ENCODE measurements at regions not wholly inside any gene's neighbourhood (a gene's known extent, or its start where the extent isn't known, plus 50 kb on each side); places are given as distances from the start of the nearest gene placed in this dataset.

DNA sequence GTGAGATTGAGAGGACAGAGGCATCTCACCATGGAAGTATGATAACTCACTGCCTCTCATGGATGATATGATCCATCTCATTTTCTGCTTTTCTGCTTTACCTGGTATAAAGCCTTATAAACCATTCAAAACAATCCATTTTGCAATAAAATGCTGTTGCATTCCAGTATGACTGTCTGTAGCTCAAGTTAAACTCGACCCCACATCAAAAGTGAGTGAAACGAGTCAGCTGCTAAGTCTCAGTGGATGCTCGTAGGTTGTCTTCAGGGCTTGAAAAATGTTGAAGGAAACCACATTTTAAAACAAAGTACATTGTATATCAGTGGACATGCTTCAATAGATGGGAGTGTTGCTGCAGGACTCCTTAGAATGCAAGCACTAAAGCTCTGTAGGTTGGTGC, 839.0 kb downstream of the TUSC7 start:
- TF ChIP-seq POLR2A (IDR thresholded peaks at IDR 0.05) = no peak
- TF ChIP-seq, protein P1, sequence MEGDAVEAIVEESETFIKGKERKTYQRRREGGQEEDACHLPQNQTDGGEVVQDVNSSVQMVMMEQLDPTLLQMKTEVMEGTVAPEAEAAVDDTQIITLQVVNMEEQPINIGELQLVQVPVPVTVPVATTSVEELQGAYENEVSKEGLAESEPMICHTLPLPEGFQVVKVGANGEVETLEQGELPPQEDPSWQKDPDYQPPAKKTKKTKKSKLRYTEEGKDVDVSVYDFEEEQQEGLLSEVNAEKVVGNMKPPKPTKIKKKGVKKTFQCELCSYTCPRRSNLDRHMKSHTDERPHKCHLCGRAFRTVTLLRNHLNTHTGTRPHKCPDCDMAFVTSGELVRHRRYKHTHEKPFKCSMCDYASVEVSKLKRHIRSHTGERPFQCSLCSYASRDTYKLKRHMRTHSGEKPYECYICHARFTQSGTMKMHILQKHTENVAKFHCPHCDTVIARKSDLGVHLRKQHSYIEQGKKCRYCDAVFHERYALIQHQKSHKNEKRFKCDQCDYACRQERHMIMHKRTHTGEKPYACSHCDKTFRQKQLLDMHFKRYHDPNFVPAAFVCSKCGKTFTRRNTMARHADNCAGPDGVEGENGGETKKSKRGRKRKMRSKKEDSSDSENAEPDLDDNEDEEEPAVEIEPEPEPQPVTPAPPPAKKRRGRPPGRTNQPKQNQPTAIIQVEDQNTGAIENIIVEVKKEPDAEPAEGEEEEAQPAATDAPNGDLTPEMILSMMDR (IDR thresholded peaks at IDR 0.05) = no peak
